ENCODE measurements at regions not wholly inside any gene's neighbourhood (a gene's known extent, or its start where the extent isn't known, plus 50 kb on each side); places are given as distances from the start of the nearest gene placed in this dataset.

GRCh38 chr15:98216166-98216565 lies 255.7 kb downstream of the ARRDC4 start:
- TF ChIP-seq, protein P1, sequence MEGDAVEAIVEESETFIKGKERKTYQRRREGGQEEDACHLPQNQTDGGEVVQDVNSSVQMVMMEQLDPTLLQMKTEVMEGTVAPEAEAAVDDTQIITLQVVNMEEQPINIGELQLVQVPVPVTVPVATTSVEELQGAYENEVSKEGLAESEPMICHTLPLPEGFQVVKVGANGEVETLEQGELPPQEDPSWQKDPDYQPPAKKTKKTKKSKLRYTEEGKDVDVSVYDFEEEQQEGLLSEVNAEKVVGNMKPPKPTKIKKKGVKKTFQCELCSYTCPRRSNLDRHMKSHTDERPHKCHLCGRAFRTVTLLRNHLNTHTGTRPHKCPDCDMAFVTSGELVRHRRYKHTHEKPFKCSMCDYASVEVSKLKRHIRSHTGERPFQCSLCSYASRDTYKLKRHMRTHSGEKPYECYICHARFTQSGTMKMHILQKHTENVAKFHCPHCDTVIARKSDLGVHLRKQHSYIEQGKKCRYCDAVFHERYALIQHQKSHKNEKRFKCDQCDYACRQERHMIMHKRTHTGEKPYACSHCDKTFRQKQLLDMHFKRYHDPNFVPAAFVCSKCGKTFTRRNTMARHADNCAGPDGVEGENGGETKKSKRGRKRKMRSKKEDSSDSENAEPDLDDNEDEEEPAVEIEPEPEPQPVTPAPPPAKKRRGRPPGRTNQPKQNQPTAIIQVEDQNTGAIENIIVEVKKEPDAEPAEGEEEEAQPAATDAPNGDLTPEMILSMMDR (IDR thresholded peaks at IDR 0.05) = no peak
- no peak for TF ChIP-seq POLR2A (IDR thresholded peaks at IDR 0.05)
